GM06990 (cell line): ENCODE measurements at regions not wholly inside any gene's neighbourhood (a gene's known extent, or its start where the extent isn't known, plus 50 kb on each side); places are given as distances from the start of the nearest gene placed in this dataset.

ENCODE experiments used
- DNase-seq: peaks from one replicate; pipeline ENCODE4 v3.0.0-alpha.2; 2011; ENCODE audit not compliant: insufficient read length; ENCODE audit errors: extremely low read depth
- H3K27me3 ChIP-seq: replicated peaks from 2 replicates; pipeline ENCODE4 v1.6.0; 2011; ENCODE audit warnings: low read length; ENCODE audit not compliant: control insufficient read depth, insufficient read depth
- H3K36me3 ChIP-seq: 2 replicates; pipeline ENCODE4 v1.5.1; 2011; ENCODE audit warnings: low read length; ENCODE audit not compliant: control insufficient read depth, insufficient read depth
- H3K4me3 ChIP-seq: replicated peaks from 2 replicates; pipeline ENCODE4 v1.5.1; 2011; ENCODE audit warnings: low read depth, mild to moderate bottlenecking, control low read depth, low read length
- CTCF ChIP-seq: IDR thresholded peaks from 2 replicates; pipeline ENCODE4 v1.5.1; 2011; ENCODE audit warnings: low read length, control low read depth, mild to moderate bottlenecking, inconsistent platforms; ENCODE audit not compliant: insufficient read depth, poor library complexity, severe bottlenecking

GRCh38 chr18:78696698-78697435 is 282.8 kb upstream of the SALL3 start:
- DNase-seq = no peak
- H3K4me3 ChIP-seq = no peak overlapping the region
- no peaks in the 10 kb centered on the region for H3K36me3 ChIP-seq
- no peaks in the 10 kb centered on the region for H3K27me3 ChIP-seq
- no peak for TF ChIP-seq CTCF

- no peak overlapping the region for H3K4me3 ChIP-seq
- no peak for TF ChIP-seq CTCF
- no peaks in the 10 kb centered on the region for H3K27me3 ChIP-seq
- no peak for DNase-seq
- H3K36me3 ChIP-seq = no peaks in the 10 kb centered on the region
Observed at GRCh38 chr18:78697446-78697845, 282.2 kb upstream of the SALL3 start.

- Histone ChIP-seq H3K27me3 (no peaks in the 10 kb centered on the region), H3K4me3 (no peak overlapping the region), H3K36me3 (no peaks in the 10 kb centered on the region)
- DNase-seq = no peak
- no peak for TF ChIP-seq CTCF
Observed at GRCh38 chr18:78698914-78699313, 280.7 kb upstream of the SALL3 start.

- Histone ChIP-seq H3K36me3 (no peaks in the 10 kb centered on the region), H3K4me3 (no peak overlapping the region), H3K27me3 (no peaks in the 10 kb centered on the region)
- DNase-seq = no peak
- TF ChIP-seq CTCF = no peak
Observed at GRCh38 chr18:78699499-78699898, 280.1 kb upstream of the SALL3 start.

- H3K36me3 ChIP-seq = no peaks in the 10 kb centered on the region
- no peak for TF ChIP-seq CTCF
- DNase-seq = no peak
- H3K27me3 ChIP-seq = no peaks in the 10 kb centered on the region
- H3K4me3 ChIP-seq = no peak overlapping the region
Observed at GRCh38 chr18:78701771-78702396, 277.7 kb upstream of the SALL3 start.

- TF ChIP-seq CTCF = no peak
- Histone ChIP-seq H3K36me3 (no peaks in the 10 kb centered on the region), H3K27me3 (no peaks in the 10 kb centered on the region), H3K4me3 (no peak overlapping the region)
- DNase-seq = no peak
Observed at GRCh38 chr18:78703291-78703690, 276.3 kb upstream of the SALL3 start.
